WTC11 (cell line): ENCODE measurements at regions not wholly inside any gene's neighbourhood (a gene's known extent, or its start where the extent isn't known, plus 50 kb on each side); places are given as distances from the start of the nearest gene placed in this dataset.
"Not testable (repeated sequence)": the region's sequence is repeated elsewhere in the genome, so short reads cannot be mapped to it uniquely, and the experiment has no call there.

Source experiments
- JUN ChIP-seq: sonication (generic); formaldehyde crosslinking; IDR thresholded peaks from 2 replicates; pipeline ENCODE4 v1.8.0; 2023; ENCODE audit warnings: mild to moderate bottlenecking, missing genetic modification reagents
- SMAD3 ChIP-seq: sonication (generic); formaldehyde crosslinking; IDR thresholded peaks from 2 replicates; pipeline ENCODE4 v1.8.0; 2022; ENCODE audit warnings: missing genetic modification reagents, mild to moderate bottlenecking, borderline replicate concordance
- SP1 ChIP-seq: sonication (generic); formaldehyde crosslinking; conservative IDR thresholded peaks from 2 replicates; pipeline ENCODE4 v1.8.1; 2022; ENCODE audit warnings: missing genetic modification reagents
- TF ChIP-seq, protein P1 (sequence below): fragments of 200-600 bp; IDR thresholded peaks from 2 replicates; pipeline ENCODE4 v1.8.0; 2022; ENCODE audit warnings: antibody characterized with exemption
- TF ChIP-seq, protein P2 (sequence below): sonication (generic); formaldehyde crosslinking; IDR thresholded peaks from 2 replicates; pipeline ENCODE4 v1.8.1; 2023; ENCODE audit warnings: mild to moderate bottlenecking, missing genetic modification reagents, borderline replicate concordance
- TF ChIP-seq, protein P3 (sequence below): sonication (generic); formaldehyde crosslinking; IDR thresholded peaks from 2 replicates; pipeline ENCODE4 v1.8.0; 2023; ENCODE audit warnings: missing genetic modification reagents

DNA sequence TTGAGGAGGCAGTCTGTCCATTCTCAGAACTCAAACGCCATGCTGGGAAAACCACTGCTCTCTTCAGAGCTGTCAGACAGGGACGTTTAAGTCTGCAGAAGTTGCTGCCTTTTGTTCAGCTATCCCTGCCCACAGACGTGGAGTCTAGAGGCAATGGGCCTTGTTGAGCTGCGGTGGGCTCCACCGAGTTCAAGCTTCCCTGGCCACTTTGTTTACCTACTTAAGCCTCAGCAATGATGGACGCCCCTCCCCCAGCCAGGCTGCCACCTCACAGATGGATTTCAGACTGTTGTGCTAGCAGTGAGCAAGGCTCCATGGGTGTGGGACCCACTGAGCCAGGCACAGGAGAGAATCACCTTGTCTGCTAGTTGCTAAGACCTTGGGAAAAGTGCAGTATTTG, 375.1 kb downstream of the ZNF33B start:
- TF ChIP-seq SP1, SMAD3, JUN (CRISPR knock-in tag): not testable (repeated sequence)
- TF ChIP-seq, protein P1, sequence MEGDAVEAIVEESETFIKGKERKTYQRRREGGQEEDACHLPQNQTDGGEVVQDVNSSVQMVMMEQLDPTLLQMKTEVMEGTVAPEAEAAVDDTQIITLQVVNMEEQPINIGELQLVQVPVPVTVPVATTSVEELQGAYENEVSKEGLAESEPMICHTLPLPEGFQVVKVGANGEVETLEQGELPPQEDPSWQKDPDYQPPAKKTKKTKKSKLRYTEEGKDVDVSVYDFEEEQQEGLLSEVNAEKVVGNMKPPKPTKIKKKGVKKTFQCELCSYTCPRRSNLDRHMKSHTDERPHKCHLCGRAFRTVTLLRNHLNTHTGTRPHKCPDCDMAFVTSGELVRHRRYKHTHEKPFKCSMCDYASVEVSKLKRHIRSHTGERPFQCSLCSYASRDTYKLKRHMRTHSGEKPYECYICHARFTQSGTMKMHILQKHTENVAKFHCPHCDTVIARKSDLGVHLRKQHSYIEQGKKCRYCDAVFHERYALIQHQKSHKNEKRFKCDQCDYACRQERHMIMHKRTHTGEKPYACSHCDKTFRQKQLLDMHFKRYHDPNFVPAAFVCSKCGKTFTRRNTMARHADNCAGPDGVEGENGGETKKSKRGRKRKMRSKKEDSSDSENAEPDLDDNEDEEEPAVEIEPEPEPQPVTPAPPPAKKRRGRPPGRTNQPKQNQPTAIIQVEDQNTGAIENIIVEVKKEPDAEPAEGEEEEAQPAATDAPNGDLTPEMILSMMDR, result not testable (repeated sequence)
- TF ChIP-seq, protein P2, sequence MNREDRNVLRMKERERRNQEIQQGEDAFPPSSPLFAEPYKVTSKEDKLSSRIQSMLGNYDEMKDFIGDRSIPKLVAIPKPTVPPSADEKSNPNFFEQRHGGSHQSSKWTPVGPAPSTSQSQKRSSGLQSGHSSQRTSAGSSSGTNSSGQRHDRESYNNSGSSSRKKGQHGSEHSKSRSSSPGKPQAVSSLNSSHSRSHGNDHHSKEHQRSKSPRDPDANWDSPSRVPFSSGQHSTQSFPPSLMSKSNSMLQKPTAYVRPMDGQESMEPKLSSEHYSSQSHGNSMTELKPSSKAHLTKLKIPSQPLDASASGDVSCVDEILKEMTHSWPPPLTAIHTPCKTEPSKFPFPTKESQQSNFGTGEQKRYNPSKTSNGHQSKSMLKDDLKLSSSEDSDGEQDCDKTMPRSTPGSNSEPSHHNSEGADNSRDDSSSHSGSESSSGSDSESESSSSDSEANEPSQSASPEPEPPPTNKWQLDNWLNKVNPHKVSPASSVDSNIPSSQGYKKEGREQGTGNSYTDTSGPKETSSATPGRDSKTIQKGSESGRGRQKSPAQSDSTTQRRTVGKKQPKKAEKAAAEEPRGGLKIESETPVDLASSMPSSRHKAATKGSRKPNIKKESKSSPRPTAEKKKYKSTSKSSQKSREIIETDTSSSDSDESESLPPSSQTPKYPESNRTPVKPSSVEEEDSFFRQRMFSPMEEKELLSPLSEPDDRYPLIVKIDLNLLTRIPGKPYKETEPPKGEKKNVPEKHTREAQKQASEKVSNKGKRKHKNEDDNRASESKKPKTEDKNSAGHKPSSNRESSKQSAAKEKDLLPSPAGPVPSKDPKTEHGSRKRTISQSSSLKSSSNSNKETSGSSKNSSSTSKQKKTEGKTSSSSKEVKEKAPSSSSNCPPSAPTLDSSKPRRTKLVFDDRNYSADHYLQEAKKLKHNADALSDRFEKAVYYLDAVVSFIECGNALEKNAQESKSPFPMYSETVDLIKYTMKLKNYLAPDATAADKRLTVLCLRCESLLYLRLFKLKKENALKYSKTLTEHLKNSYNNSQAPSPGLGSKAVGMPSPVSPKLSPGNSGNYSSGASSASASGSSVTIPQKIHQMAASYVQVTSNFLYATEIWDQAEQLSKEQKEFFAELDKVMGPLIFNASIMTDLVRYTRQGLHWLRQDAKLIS (CRISPR knock-in tag), result not testable (repeated sequence)
- TF ChIP-seq, protein P3, sequence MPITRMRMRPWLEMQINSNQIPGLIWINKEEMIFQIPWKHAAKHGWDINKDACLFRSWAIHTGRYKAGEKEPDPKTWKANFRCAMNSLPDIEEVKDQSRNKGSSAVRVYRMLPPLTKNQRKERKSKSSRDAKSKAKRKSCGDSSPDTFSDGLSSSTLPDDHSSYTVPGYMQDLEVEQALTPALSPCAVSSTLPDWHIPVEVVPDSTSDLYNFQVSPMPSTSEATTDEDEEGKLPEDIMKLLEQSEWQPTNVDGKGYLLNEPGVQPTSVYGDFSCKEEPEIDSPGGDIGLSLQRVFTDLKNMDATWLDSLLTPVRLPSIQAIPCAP, result not testable (repeated sequence)
